ENCODE measurements at regions not wholly inside any gene's neighbourhood (a gene's known extent, or its start where the extent isn't known, plus 50 kb on each side); places are given as distances from the start of the nearest gene placed in this dataset.
"Not testable (repeated sequence)": the region's sequence is repeated elsewhere in the genome, so short reads cannot be mapped to it uniquely, and the experiment has no call there.

GRCh38 chr1:120465900-120466299 lies 51.1 kb downstream of the NBPF8 start:
- intact Hi-C loops (cut with DNase I); H3K27me3 ChIP-seq; DNase-seq; ATAC-seq; H3K36me3 ChIP-seq; H3K4me3 ChIP-seq; H3K27ac ChIP-seq; H3K9me3 ChIP-seq; H3K4me1 ChIP-seq: not testable (repeated sequence)

- H3K4me3 ChIP-seq; ATAC-seq; H3K27me3 ChIP-seq; H3K9me3 ChIP-seq; H3K36me3 ChIP-seq; H3K4me1 ChIP-seq; H3K27ac ChIP-seq; intact Hi-C loops (cut with DNase I); DNase-seq: not testable (repeated sequence)
Observed at GRCh38 chr1:120477663-120478062, 62.8 kb downstream of the NBPF8 start.

- H3K4me1 ChIP-seq; H3K36me3 ChIP-seq; H3K9me3 ChIP-seq; intact Hi-C loops (cut with DNase I); H3K27me3 ChIP-seq; ATAC-seq; DNase-seq; H3K4me3 ChIP-seq; H3K27ac ChIP-seq: not testable (repeated sequence)
Observed at GRCh38 chr1:120478400-120478799, 63.6 kb downstream of the NBPF8 start.

GRCh38 chr1:120487542-120487941 lies 72.7 kb downstream of the NBPF8 start:
- ATAC-seq; H3K4me3 ChIP-seq; DNase-seq; H3K9me3 ChIP-seq; H3K27me3 ChIP-seq; H3K4me1 ChIP-seq; intact Hi-C loops (cut with DNase I); H3K27ac ChIP-seq: not testable (repeated sequence)
- H3K36me3 ChIP-seq, result peaks cover 22% of the 10 kb centered on the region

- intact Hi-C loops (cut with DNase I); DNase-seq; H3K4me1 ChIP-seq; H3K27me3 ChIP-seq; H3K9me3 ChIP-seq; H3K4me3 ChIP-seq; H3K27ac ChIP-seq; ATAC-seq: not testable (repeated sequence)
- peaks cover 25% of the 10 kb centered on the region for H3K36me3 ChIP-seq
Observed at GRCh38 chr1:120489217-120489616, 74.4 kb downstream of the NBPF8 start.

- ATAC-seq; intact Hi-C loops (cut with DNase I); H3K27ac ChIP-seq; DNase-seq; H3K27me3 ChIP-seq; H3K4me3 ChIP-seq; H3K9me3 ChIP-seq; H3K4me1 ChIP-seq: not testable (repeated sequence)
- peaks cover 11% of the 10 kb centered on the region for H3K36me3 ChIP-seq
Observed at GRCh38 chr1:120497145-120497544, 82.3 kb downstream of the NBPF8 start.

GRCh38 chr1:120503284-120503683 lies 88.4 kb downstream of the NBPF8 start:
- intact Hi-C loops (cut with DNase I); ATAC-seq; H3K27ac ChIP-seq: not testable (repeated sequence)

GRCh38 chr1:120506352-120506751 lies 91.5 kb downstream of the NBPF8 start:
- H3K4me3 ChIP-seq; H3K27me3 ChIP-seq; H3K9me3 ChIP-seq; DNase-seq; intact Hi-C loops (cut with DNase I); H3K27ac ChIP-seq; H3K4me1 ChIP-seq; H3K36me3 ChIP-seq; ATAC-seq: not testable (repeated sequence)

More at GRCh38 chr1:120503284-120503683, 88.4 kb downstream of the NBPF8 start:
- not testable (repeated sequence) for H3K4me1 ChIP-seq, H3K9me3 ChIP-seq, H3K27me3 ChIP-seq, H3K36me3 ChIP-seq, H3K4me3 ChIP-seq, DNase-seq

- intact Hi-C loops (cut with DNase I); H3K4me3 ChIP-seq; H3K4me1 ChIP-seq; DNase-seq; H3K27me3 ChIP-seq; ATAC-seq; H3K9me3 ChIP-seq; H3K27ac ChIP-seq: not testable (repeated sequence)
- H3K36me3 ChIP-seq, result peaks cover 15% of the 10 kb centered on the region
Observed at GRCh38 chr1:120508351-120508750, 93.5 kb downstream of the NBPF8 start.

GRCh38 chr1:120509258-120509657 lies 94.4 kb downstream of the NBPF8 start:
- peaks cover 12% of the 10 kb centered on the region for H3K36me3 ChIP-seq
- H3K4me3 ChIP-seq; H3K9me3 ChIP-seq; H3K27ac ChIP-seq; DNase-seq; H3K27me3 ChIP-seq; ATAC-seq; intact Hi-C loops (cut with DNase I); H3K4me1 ChIP-seq: not testable (repeated sequence)

GRCh38 chr1:120513099-120513498 lies 98.3 kb downstream of the NBPF8 start:
- DNase-seq; H3K4me1 ChIP-seq; H3K27me3 ChIP-seq; H3K27ac ChIP-seq; H3K4me3 ChIP-seq; intact Hi-C loops (cut with DNase I); ATAC-seq; H3K9me3 ChIP-seq: not testable (repeated sequence)
- H3K36me3 ChIP-seq, result peaks cover 11% of the 10 kb centered on the region

GRCh38 chr1:120513531-120513930 lies 98.7 kb downstream of the NBPF8 start:
- ATAC-seq; H3K27ac ChIP-seq; intact Hi-C loops (cut with DNase I); H3K4me1 ChIP-seq; DNase-seq; H3K4me3 ChIP-seq; H3K27me3 ChIP-seq; H3K9me3 ChIP-seq: not testable (repeated sequence)
- peaks cover 11% of the 10 kb centered on the region for H3K36me3 ChIP-seq

- H3K4me1 ChIP-seq; DNase-seq; H3K27ac ChIP-seq; H3K9me3 ChIP-seq; intact Hi-C loops (cut with DNase I); H3K4me3 ChIP-seq; H3K27me3 ChIP-seq; ATAC-seq; H3K36me3 ChIP-seq: not testable (repeated sequence)
Observed at GRCh38 chr1:120519196-120519595, 104.4 kb downstream of the NBPF8 start.

- H3K4me3 ChIP-seq; DNase-seq; H3K9me3 ChIP-seq; H3K36me3 ChIP-seq; H3K27ac ChIP-seq; ATAC-seq; H3K27me3 ChIP-seq; H3K4me1 ChIP-seq; intact Hi-C loops (cut with DNase I): not testable (repeated sequence)
Observed at GRCh38 chr1:120524416-120524815, 109.6 kb downstream of the NBPF8 start.

- ATAC-seq; DNase-seq; H3K4me1 ChIP-seq; intact Hi-C loops (cut with DNase I); H3K36me3 ChIP-seq; H3K9me3 ChIP-seq; H3K27me3 ChIP-seq; H3K27ac ChIP-seq; H3K4me3 ChIP-seq: not testable (repeated sequence)
Observed at GRCh38 chr1:120525386-120525785, 110.6 kb downstream of the NBPF8 start.
